Small intestine (tissue), 7 donors: ENCODE measurements at regions not wholly inside any gene's neighbourhood (a gene's known extent, or its start where the extent isn't known, plus 50 kb on each side); places are given as distances from the start of the nearest gene placed in this dataset.

ENCODE experiments used
- DNase-seq, 2 donors: peaks; one replicate each; pipeline versions ENCODE4 v3.0.0 to v3.0.0-alpha.2; 2013
- FAIRE-seq: peaks from 2 replicates; lab custom pipeline; 2012; peaks lifted over from hg19 to GRCh38; lab: Jason Lieb, UNC
- H3K27ac ChIP-seq, 3 donors: one replicate each; pipeline ENCODE4 v1.5.1; 2013; ENCODE audit warnings: low read length in 2 of 3, mild to moderate bottlenecking in 2 of 3, control low read depth in 1 of 3, inconsistent platforms in 1 of 3, low read depth in 1 of 3, moderate library complexity in 1 of 3
- H3K27me3 ChIP-seq, 3 donors: one replicate each; pipeline ENCODE4 v1.6.1; 2013; ENCODE audit warnings: low read length in 3 of 3, inconsistent platforms in 1 of 3; ENCODE audit not compliant: control insufficient read depth in 3 of 3, insufficient read depth in 3 of 3
- H3K36me3 ChIP-seq, 3 donors: one replicate each; pipeline ENCODE4 v1.6.1; 2013; ENCODE audit warnings: low read length in 3 of 3, inconsistent platforms in 1 of 3, low read depth in 1 of 3, mild to moderate bottlenecking in 1 of 3, moderate library complexity in 1 of 3; ENCODE audit not compliant: control insufficient read depth in 3 of 3, insufficient read depth in 2 of 3
- H3K4me1 ChIP-seq, 3 donors: one replicate each; pipeline ENCODE4 v1.6.1; 2013; ENCODE audit warnings: low read length in 2 of 3, inconsistent platforms in 1 of 3, low read depth in 1 of 3, mild to moderate bottlenecking in 1 of 3, moderate library complexity in 1 of 3; ENCODE audit not compliant: control insufficient read depth in 3 of 3, insufficient read depth in 2 of 3
- H3K4me3 ChIP-seq, 3 donors: one replicate each; pipeline ENCODE4 v1.5.1; 2013; ENCODE audit warnings: low read length in 3 of 3, control low read depth in 1 of 3, inconsistent platforms in 1 of 3, low read depth in 1 of 3, mild to moderate bottlenecking in 1 of 3, moderate library complexity in 1 of 3
- H3K9me3 ChIP-seq, 2 donors: one replicate each; pipeline ENCODE4 v1.6.1; 2013; ENCODE audit warnings: low read depth in 1 of 2, low read length in 1 of 2; ENCODE audit not compliant: control insufficient read depth in 2 of 2, insufficient read depth in 1 of 2
- WGBS, 3 donors: extraction: QIAGEN DNeasy Blood & Tissue Kit; methylation state at CpG; one replicate each; pipeline ENCODE4 v1.1.7; 2013; 5-methylcytosine and 5-hydroxymethylcytosine counted together
- donor health status: healthy with polysubstance abuse.
- donor health status: control.
- donor health status: control.
- donor health status: Bipolar disorder and iron deficiency.
- donor health status: healthy.

GRCh38 chr3:83802801-83803200, 1156.0 kb upstream of the CADM2 start:
- H3K4me3 ChIP-seq: no peak overlapping the region
- H3K9me3 ChIP-seq: no peaks in the 10 kb centered on the region
- FAIRE-seq (no peak), DNase-seq (no peak)
- WGBS, 3 donors: 81 to 94% (median 90%) methylated on average over 2 of the region's 2 CpGs
- no peaks in the 10 kb centered on the region for H3K4me1 ChIP-seq
- no peaks in the 10 kb centered on the region for H3K27me3 ChIP-seq
- H3K27ac ChIP-seq: no peak overlapping the region
- H3K36me3 ChIP-seq: no peaks in the 10 kb centered on the region

GRCh38 chr3:83807511-83807910, 1151.3 kb upstream of the CADM2 start:
- DNase-seq: no peak
- peaks cover 0 to 2% of the 10 kb centered on the region in 2 donors for H3K9me3 ChIP-seq
- FAIRE-seq: no peak
- H3K4me1 ChIP-seq: no peaks in the 10 kb centered on the region
- WGBS, 3 donors: 71 to 74% (median 73%) methylated on average over 3 of the region's 3 CpGs
- no peak overlapping the region for H3K27ac ChIP-seq
- H3K36me3 ChIP-seq: no peaks in the 10 kb centered on the region
- H3K4me3 ChIP-seq: no peak overlapping the region
- no peaks in the 10 kb centered on the region for H3K27me3 ChIP-seq

- FAIRE-seq: no peak
- 82 to 91% (median 86%) methylated on average over 3 of the region's 3 CpGs for WGBS, 3 donors
- no peaks in the 10 kb centered on the region for H3K4me1 ChIP-seq
Measured at GRCh38 chr3:83813176-83813575, 1145.6 kb upstream of the CADM2 start.

GRCh38 chr3:83816653-83817052, 1142.1 kb upstream of the CADM2 start:
- Histone ChIP-seq H3K36me3 (no peaks in the 10 kb centered on the region), H3K4me1 (no peaks in the 10 kb centered on the region), H3K9me3 (peaks cover 0 to 10% of the 10 kb centered on the region in 2 donors), H3K4me3 (no peak overlapping the region), H3K27ac (no peak overlapping the region), H3K27me3 (no peaks in the 10 kb centered on the region)
- 83 to 94% (median 90%) methylated on average over 1 of the region's 1 CpG for WGBS, 3 donors
- FAIRE-seq: no peak
- DNase-seq: no peak

More at GRCh38 chr3:83813176-83813575, 1145.6 kb upstream of the CADM2 start:
- DNase-seq: no peak
- H3K4me3 ChIP-seq: no peak overlapping the region
- no peaks in the 10 kb centered on the region for H3K27me3 ChIP-seq
- peaks cover 0 to 10% of the 10 kb centered on the region in 2 donors for H3K9me3 ChIP-seq
- no peak overlapping the region for H3K27ac ChIP-seq
- H3K36me3 ChIP-seq: no peaks in the 10 kb centered on the region

- no peaks in the 10 kb centered on the region for H3K36me3 ChIP-seq
- no peaks in the 10 kb centered on the region for H3K4me1 ChIP-seq
- no peaks in the 10 kb centered on the region for H3K9me3 ChIP-seq
- DNase-seq (no peak), FAIRE-seq (no peak)
- H3K4me3 ChIP-seq: no peak overlapping the region
- H3K27me3 ChIP-seq: no peaks in the 10 kb centered on the region
- 69 to 76% (median 70%) methylated on average over 8 of the region's 8 CpGs for WGBS, 3 donors
- no peak overlapping the region for H3K27ac ChIP-seq
Measured at GRCh38 chr3:83821506-83821905, 1137.3 kb upstream of the CADM2 start.

GRCh38 chr3:83823095-83823494, 1135.7 kb upstream of the CADM2 start:
- no peak for FAIRE-seq
- no peak overlapping the region for H3K27ac ChIP-seq
- no peaks in the 10 kb centered on the region for H3K9me3 ChIP-seq
- no peak overlapping the region for H3K4me3 ChIP-seq
- H3K27me3 ChIP-seq: no peaks in the 10 kb centered on the region
- no peaks in the 10 kb centered on the region for H3K36me3 ChIP-seq
- H3K4me1 ChIP-seq: no peaks in the 10 kb centered on the region
- WGBS, 3 donors: 9 to 34% (median 19%) methylated on average over 1 of the region's 1 CpG
- no peak for DNase-seq

- Histone ChIP-seq H3K4me1 (no peaks in the 10 kb centered on the region), H3K4me3 (no peak overlapping the region), H3K27ac (no peak overlapping the region), H3K9me3 (peaks cover 0 to 11% of the 10 kb centered on the region in 2 donors), H3K36me3 (no peaks in the 10 kb centered on the region), H3K27me3 (no peaks in the 10 kb centered on the region)
- DNase-seq: no peak
- WGBS, 3 donors: 93 to 96% (median 95%) methylated on average over 4 of the region's 4 CpGs
- no peak for FAIRE-seq
Measured at GRCh38 chr3:83835040-83835439, 1123.7 kb upstream of the CADM2 start.

- FAIRE-seq (no peak), DNase-seq (no peak)
- Histone ChIP-seq H3K27me3 (no peaks in the 10 kb centered on the region), H3K36me3 (no peaks in the 10 kb centered on the region), H3K4me1 (no peaks in the 10 kb centered on the region), H3K4me3 (no peak overlapping the region), H3K9me3 (peaks cover 0 to 3% of the 10 kb centered on the region in 2 donors), H3K27ac (no peak overlapping the region)
- 35 to 47% (median 38%) methylated on average over 1 of the region's 1 CpG for WGBS, 3 donors
Measured at GRCh38 chr3:83842511-83842910, 1116.3 kb upstream of the CADM2 start.

GRCh38 chr3:83843716-83844115, 1115.1 kb upstream of the CADM2 start:
- Histone ChIP-seq H3K4me1 (no peaks in the 10 kb centered on the region), H3K27me3 (no peaks in the 10 kb centered on the region), H3K4me3 (no peak overlapping the region), H3K27ac (no peak overlapping the region), H3K36me3 (no peaks in the 10 kb centered on the region), H3K9me3 (peaks cover 0 to 3% of the 10 kb centered on the region in 2 donors)
- DNase-seq: no peak
- FAIRE-seq: no peak
- WGBS, 3 donors: 78 to 88% (median 85%) methylated on average over 2 of the region's 2 CpGs
